ENCODE measurements at regions not wholly inside any gene's neighbourhood (a gene's known extent, or its start where the extent isn't known, plus 50 kb on each side); places are given as distances from the start of the nearest gene placed in this dataset.

DNA sequence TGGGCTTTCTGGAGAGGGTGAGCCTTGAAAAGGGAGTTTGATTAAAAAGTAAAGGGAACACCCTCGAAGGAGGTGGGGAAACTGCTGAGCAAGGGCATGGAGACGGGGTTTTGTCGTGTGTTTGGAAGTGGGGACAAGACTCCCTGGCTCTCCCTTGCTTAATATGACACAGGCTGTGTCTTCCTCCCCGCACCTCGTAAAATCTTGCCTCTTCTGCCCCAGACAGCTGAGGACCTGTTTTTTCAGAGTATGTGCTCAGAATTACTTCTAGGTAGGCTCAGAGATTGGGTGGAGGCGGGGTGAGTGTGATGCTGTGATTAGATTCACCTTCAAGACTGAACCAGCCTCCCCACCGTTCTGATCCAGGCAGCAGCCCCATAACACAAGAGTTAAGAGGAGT, 244.4 kb upstream of the TLE3 start:
- TF ChIP-seq, protein P1, sequence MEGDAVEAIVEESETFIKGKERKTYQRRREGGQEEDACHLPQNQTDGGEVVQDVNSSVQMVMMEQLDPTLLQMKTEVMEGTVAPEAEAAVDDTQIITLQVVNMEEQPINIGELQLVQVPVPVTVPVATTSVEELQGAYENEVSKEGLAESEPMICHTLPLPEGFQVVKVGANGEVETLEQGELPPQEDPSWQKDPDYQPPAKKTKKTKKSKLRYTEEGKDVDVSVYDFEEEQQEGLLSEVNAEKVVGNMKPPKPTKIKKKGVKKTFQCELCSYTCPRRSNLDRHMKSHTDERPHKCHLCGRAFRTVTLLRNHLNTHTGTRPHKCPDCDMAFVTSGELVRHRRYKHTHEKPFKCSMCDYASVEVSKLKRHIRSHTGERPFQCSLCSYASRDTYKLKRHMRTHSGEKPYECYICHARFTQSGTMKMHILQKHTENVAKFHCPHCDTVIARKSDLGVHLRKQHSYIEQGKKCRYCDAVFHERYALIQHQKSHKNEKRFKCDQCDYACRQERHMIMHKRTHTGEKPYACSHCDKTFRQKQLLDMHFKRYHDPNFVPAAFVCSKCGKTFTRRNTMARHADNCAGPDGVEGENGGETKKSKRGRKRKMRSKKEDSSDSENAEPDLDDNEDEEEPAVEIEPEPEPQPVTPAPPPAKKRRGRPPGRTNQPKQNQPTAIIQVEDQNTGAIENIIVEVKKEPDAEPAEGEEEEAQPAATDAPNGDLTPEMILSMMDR (conservative IDR thresholded peaks at IDR 0.05; ENCODE audit: low read depth, low read length): no peak
- H3K4me3 ChIP-seq (ENCODE audit: low read depth, low read length): no peak overlapping the region
- no peak for DNase-seq (ENCODE audit: low read depth)

DNA sequence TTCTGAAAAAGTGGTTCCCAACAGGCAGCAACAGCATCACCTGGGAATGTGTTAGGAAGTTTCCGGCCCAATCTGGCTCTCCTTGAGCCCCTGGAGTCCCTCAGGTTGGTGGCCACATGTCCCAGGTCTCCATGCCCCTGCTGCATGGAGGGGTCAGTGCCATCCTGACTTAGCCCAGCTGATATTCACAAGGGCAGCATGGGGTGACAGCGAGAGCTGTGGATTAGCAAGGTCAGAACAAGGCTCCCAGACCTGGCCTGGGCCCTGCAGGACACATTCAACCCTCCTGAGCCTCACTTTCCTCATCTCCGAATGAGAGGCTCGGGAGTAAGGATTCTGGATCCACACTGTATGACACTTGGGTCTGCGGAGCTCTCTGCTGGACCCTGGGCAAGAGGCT, 243.8 kb upstream of the TLE3 start:
- TF ChIP-seq, protein P1 (conservative IDR thresholded peaks at IDR 0.05; ENCODE audit: low read depth, low read length): no peak
- DNase-seq (ENCODE audit: low read depth): no peak
- no peak overlapping the region for H3K4me3 ChIP-seq (ENCODE audit: low read depth, low read length)

DNA sequence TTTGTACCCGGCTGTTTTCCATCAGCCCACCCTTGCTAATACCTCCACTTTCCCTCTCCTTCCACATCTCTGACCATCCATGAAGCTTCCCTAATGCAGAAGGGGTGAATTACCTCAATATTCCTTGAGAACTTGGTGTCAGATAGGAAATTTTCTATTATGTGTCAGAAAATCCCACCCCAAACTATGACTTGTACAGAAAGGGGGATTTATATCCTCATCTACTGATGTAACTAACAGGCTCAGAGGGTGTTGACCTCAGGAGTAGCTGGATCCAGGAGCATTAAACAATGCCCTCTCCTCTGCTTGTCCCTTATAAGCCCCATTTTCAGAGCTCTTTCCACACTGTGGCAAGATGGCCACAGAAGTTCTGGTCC, 242.8 kb upstream of the TLE3 start:
- no peak for DNase-seq (ENCODE audit: low read depth)
- H3K4me3 ChIP-seq (ENCODE audit: low read depth, low read length): no peak overlapping the region
- TF ChIP-seq, protein P1 (conservative IDR thresholded peaks at IDR 0.05; ENCODE audit: low read depth, low read length): no peak

DNA sequence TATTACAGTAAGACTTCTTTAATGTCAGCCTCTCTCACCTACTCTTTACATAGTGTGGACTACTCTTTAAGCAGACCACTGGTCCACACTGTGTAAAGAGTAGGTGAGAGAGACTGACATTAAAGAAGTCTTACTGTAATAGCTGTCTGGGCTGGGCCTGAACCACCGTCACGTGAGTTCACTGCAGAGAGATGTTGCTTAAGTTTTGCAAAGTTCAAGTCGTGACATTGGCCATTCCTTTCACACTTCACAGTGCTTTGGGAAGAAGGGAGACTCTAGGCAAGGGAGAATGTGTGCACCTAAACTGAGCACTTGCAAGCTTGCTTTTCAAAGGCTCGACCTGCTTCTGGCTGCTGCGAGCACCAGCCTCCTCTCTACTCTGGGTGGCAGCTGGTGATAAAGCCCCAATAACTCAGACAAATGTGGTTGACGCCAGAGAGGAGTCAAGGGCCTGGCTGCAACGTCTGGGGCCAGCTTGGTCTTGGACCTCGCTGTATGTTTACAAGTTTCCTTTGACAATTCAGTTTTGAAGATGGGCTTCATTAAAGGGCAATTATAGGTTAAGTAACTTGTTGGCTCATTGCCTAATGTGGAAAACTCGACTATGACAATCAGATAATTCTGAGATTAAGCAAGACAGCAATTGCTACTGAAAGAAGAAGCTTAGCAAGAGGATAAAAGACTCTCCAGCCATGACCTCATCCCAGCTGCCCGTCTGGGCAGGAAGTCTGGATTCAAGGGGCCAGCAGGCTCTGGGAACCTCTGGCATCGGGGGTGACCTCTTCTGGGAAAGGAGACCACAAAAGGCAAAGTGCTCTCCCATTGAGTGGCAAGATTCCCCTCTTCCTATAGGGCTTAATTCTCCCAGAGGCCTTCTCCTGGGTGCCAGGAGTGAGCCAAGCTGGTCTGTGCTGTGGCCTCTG, 242.1 kb upstream of the TLE3 start:
- TF ChIP-seq, protein P1 (conservative IDR thresholded peaks at IDR 0.05; ENCODE audit: low read depth, low read length): no peak
- DNase-seq (ENCODE audit: low read depth): no peak
- H3K4me3 ChIP-seq (ENCODE audit: low read depth, low read length): no peak overlapping the region

DNA sequence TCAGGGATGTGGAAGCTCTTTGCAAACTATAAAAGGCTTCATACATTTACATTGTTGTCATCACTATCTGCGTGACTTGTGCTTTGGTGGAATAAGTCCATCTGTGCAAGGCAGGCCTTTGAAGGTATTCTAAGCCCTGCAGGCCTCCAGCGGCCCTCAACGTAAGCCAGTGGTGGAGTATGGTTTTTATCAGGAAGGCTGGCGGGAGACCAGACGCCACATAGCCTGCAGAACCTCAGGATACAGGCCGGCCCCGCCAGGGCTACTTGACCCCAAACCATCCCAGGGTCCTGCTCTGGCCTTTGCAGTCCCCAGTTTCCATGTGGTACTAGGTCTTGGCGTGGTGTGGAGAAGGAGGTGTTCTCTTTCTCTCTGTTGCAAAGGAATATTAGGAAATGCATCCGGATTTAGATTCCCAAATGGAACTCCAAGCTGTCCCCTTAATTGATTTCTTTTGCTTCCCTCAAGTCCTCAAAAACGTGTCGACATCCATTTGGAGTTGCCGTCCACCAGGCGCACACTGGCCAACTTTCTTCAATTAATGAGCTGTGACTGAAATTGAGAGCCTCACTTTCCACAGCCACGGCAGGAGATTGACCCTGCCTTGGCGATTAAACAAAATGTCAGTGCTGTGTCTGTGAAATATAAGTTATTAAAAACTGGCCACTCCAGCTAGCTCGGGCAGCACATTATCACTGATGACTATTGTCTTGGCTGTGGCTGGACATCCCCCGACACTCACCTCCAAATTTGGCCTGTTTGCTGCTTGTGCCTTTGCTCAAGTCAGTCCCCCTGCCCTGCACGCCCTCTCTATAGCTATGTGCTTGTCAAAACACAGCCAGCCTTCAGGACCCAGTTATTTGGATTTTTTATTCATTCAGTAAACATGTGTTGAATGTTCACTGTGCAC, 239.8 kb upstream of the TLE3 start:
- no peak for DNase-seq (ENCODE audit: low read depth)
- TF ChIP-seq, protein P1 (conservative IDR thresholded peaks at IDR 0.05; ENCODE audit: low read depth, low read length): no peak
- no peak overlapping the region for H3K4me3 ChIP-seq (ENCODE audit: low read depth, low read length)

DNA sequence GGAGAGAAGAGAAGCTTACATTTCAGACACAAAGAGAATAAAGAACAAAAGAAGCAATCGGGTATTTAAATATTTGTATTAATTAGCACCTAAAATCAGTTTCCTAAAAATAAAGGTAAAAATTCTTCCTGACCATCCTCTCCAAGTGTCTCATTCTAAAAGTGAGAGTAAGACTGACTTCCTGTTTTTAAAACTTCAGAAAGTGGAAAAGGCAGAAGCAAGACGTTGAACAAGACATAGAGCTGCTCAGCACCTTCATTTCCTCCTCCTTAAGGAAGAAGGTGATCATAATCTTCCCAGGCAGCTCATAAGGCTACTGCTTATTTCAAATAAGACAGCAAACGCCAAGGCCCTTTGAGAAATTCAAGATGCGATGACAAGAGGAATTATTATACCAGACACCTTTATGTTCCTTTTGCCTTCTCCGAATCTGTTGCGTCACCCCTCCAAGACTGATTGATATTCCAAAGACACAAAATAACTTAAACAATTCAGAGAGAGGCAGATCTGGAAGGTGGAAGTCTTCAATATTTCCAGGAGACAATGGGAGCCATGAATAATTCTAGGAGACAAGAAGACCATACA, 238.8 kb upstream of the TLE3 start:
- no peak overlapping the region for H3K4me3 ChIP-seq (ENCODE audit: low read depth, low read length)
- no peak for DNase-seq (ENCODE audit: low read depth)
- TF ChIP-seq, protein P1 (conservative IDR thresholded peaks at IDR 0.05; ENCODE audit: low read depth, low read length): no peak
